ENCODE measurements at regions not wholly inside any gene's neighbourhood (a gene's known extent, or its start where the extent isn't known, plus 50 kb on each side); places are given as distances from the start of the nearest gene placed in this dataset.
"Not testable (repeated sequence)": the region's sequence is repeated elsewhere in the genome, so short reads cannot be mapped to it uniquely, and the experiment has no call there.

- Histone ChIP-seq H3K9me3 (ENCODE audit: low read length) (no peaks in the 10 kb centered on the region), H3K4me3 (ENCODE audit: low read depth, low read length, poor library complexity, severe bottlenecking) (no peak overlapping the region), H3K27ac (ENCODE audit: low read depth, low read length, poor library complexity, severe bottlenecking) (no peak overlapping the region), H3K27me3 (ENCODE audit: insufficient read depth, low read length) (no peaks in the 10 kb centered on the region), H3K4me2 (ENCODE audit: low read length) (no peak overlapping the region), H3K4me1 (ENCODE audit: insufficient read depth, low read length, severe bottlenecking) (no peaks in the 10 kb centered on the region), H3K9me2 (ENCODE audit: low read depth, low read length) (no peaks in the 10 kb centered on the region), H3K9ac (ENCODE audit: low read length) (no peak overlapping the region), H4K20me1 (ENCODE audit: insufficient read depth, low read length) (no peaks in the 10 kb centered on the region), H2AFZ (ENCODE audit: low read length) (no peak overlapping the region), H3K79me2 (ENCODE audit: insufficient read depth, low read length) (no peaks in the 10 kb centered on the region), H3K36me3 (ENCODE audit: insufficient read depth, low read length) (no peaks in the 10 kb centered on the region), H3F3A (ENCODE audit: insufficient read depth, low read length) (no peaks in the 10 kb centered on the region)
- no peak for TF ChIP-seq EZH2 (IDR thresholded peaks at IDR 0.05; ENCODE audit: borderline replicate concordance, low read length)
- no peak for TF ChIP-seq CTCF (IDR thresholded peaks at IDR 0.05; ENCODE audit: low read length)
These were observed 297.8 kb downstream of the MYCN start for GRCh38 chr2:16238001-16238761.

- Histone ChIP-seq H3K9me3 (ENCODE audit: low read length) (no peaks in the 10 kb centered on the region), H2AFZ (ENCODE audit: low read length) (no peak overlapping the region), H3K27ac (ENCODE audit: low read depth, low read length, poor library complexity, severe bottlenecking) (no peak overlapping the region), H3K4me2 (ENCODE audit: low read length) (no peak overlapping the region), H3K79me2 (ENCODE audit: insufficient read depth, low read length) (no peaks in the 10 kb centered on the region), H4K20me1 (ENCODE audit: insufficient read depth, low read length) (no peaks in the 10 kb centered on the region), H3K4me1 (ENCODE audit: insufficient read depth, low read length, severe bottlenecking) (no peaks in the 10 kb centered on the region), H3K36me3 (ENCODE audit: insufficient read depth, low read length) (no peaks in the 10 kb centered on the region), H3K4me3 (ENCODE audit: low read depth, low read length, poor library complexity, severe bottlenecking) (no peak overlapping the region), H3K27me3 (ENCODE audit: insufficient read depth, low read length) (no peaks in the 10 kb centered on the region), H3K9me2 (ENCODE audit: low read depth, low read length) (no peaks in the 10 kb centered on the region), H3F3A (ENCODE audit: insufficient read depth, low read length) (no peaks in the 10 kb centered on the region), H3K9ac (ENCODE audit: low read length) (no peak overlapping the region)
- TF ChIP-seq CTCF (IDR thresholded peaks at IDR 0.05; ENCODE audit: low read length) (no peak), EZH2 (IDR thresholded peaks at IDR 0.05; ENCODE audit: borderline replicate concordance, low read length) (no peak)
These were observed 295.4 kb downstream of the MYCN start for GRCh38 chr2:16235747-16236146.

- H3K4me1 ChIP-seq (ENCODE audit: insufficient read depth, low read length, severe bottlenecking); H3K4me3 ChIP-seq (ENCODE audit: low read depth, low read length, poor library complexity, severe bottlenecking); H3F3A ChIP-seq (ENCODE audit: insufficient read depth, low read length): not testable (repeated sequence)
These were observed 294.9 kb downstream of the MYCN start for GRCh38 chr2:16235291-16235690.

GRCh38 chr2:16228951-16229350, 288.6 kb downstream of the MYCN start:
- H3K27me3 ChIP-seq (ENCODE audit: insufficient read depth, low read length), result no peaks in the 10 kb centered on the region
- no peaks in the 10 kb centered on the region for H3K36me3 ChIP-seq (ENCODE audit: insufficient read depth, low read length)
- H3K9me3 ChIP-seq (ENCODE audit: low read length), result no peaks in the 10 kb centered on the region
- no peak overlapping the region for H3K9ac ChIP-seq (ENCODE audit: low read length)
- H3F3A ChIP-seq (ENCODE audit: insufficient read depth, low read length), result no peaks in the 10 kb centered on the region
- no peaks in the 10 kb centered on the region for H3K4me1 ChIP-seq (ENCODE audit: insufficient read depth, low read length, severe bottlenecking)
- no peaks in the 10 kb centered on the region for H3K9me2 ChIP-seq (ENCODE audit: low read depth, low read length)
- no peak overlapping the region for H2AFZ ChIP-seq (ENCODE audit: low read length)
- H3K27ac ChIP-seq (ENCODE audit: low read depth, low read length, poor library complexity, severe bottlenecking), result no peak overlapping the region
- no peak overlapping the region for H3K4me2 ChIP-seq (ENCODE audit: low read length)
- no peak for TF ChIP-seq CTCF (IDR thresholded peaks at IDR 0.05; ENCODE audit: low read length)
- no peak for TF ChIP-seq EZH2 (IDR thresholded peaks at IDR 0.05; ENCODE audit: borderline replicate concordance, low read length)
- H4K20me1 ChIP-seq (ENCODE audit: insufficient read depth, low read length), result no peaks in the 10 kb centered on the region
- H3K4me3 ChIP-seq (ENCODE audit: low read depth, low read length, poor library complexity, severe bottlenecking), result no peak overlapping the region
- no peaks in the 10 kb centered on the region for H3K79me2 ChIP-seq (ENCODE audit: insufficient read depth, low read length)

More at GRCh38 chr2:16235291-16235690, 294.9 kb downstream of the MYCN start:
- not testable (repeated sequence) for H3K27me3 ChIP-seq (ENCODE audit: insufficient read depth, low read length); H4K20me1 ChIP-seq (ENCODE audit: insufficient read depth, low read length); H3K27ac ChIP-seq (ENCODE audit: low read depth, low read length, poor library complexity, severe bottlenecking); H3K9me3 ChIP-seq (ENCODE audit: low read length); H2AFZ ChIP-seq (ENCODE audit: low read length); H3K9me2 ChIP-seq (ENCODE audit: low read depth, low read length); H3K79me2 ChIP-seq (ENCODE audit: insufficient read depth, low read length); H3K4me2 ChIP-seq (ENCODE audit: low read length); H3K36me3 ChIP-seq (ENCODE audit: insufficient read depth, low read length); H3K9ac ChIP-seq (ENCODE audit: low read length)
